Natural killer cell (primary cell): ENCODE measurements at regions not wholly inside any gene's neighbourhood (a gene's known extent, or its start where the extent isn't known, plus 50 kb on each side); places are given as distances from the start of the nearest gene placed in this dataset.

Experiments
- ATAC-seq, 3 donors: fragments of 150-1000 bp in 2 of 3; fragments of 200-7000 bp in 1 of 3; cut with Tn5 transposase; 1 replicate in 1 of 3; 2 replicates in 2 of 3; pipeline ENCODE4 v1.10.0; 2021; ENCODE audit warnings: mild to moderate bottlenecking in 2 of 3, moderate library complexity in 2 of 3
- DNase-seq, 2 donors: peaks; one replicate each; pipeline versions ENCODE4 v3.0.0 to v3.0.0-alpha.2; 2013 to 2021; ENCODE audit warnings: mixed read lengths in 1 of 2
- H3K27ac ChIP-seq: one replicate; pipeline ENCODE4 v1.5.1; 2013; ENCODE audit warnings: mild to moderate bottlenecking, low read length
- H3K27me3 ChIP-seq: one replicate; pipeline ENCODE4 v1.6.1; 2013; ENCODE audit warnings: low read length; ENCODE audit not compliant: control insufficient read depth, insufficient read depth
- H3K36me3 ChIP-seq: one replicate; pipeline ENCODE4 v1.6.1; 2013; ENCODE audit warnings: low read length; ENCODE audit not compliant: control insufficient read depth, insufficient read depth
- H3K4me1 ChIP-seq: one replicate; pipeline ENCODE4 v1.6.1; 2013; ENCODE audit warnings: low read length; ENCODE audit not compliant: control insufficient read depth, insufficient read depth
- H3K4me3 ChIP-seq: one replicate; pipeline ENCODE4 v1.5.1; 2013; ENCODE audit warnings: low read length
- H3K9me3 ChIP-seq: one replicate; pipeline ENCODE4 v1.6.1; 2013; ENCODE audit warnings: low read length; ENCODE audit not compliant: control insufficient read depth, insufficient read depth
- H3K27ac Mint-ChIP-seq, 2 donors: one replicate each; pipeline ENCODE4 v1.8.0; 2022; ENCODE audit warnings: mild to moderate bottlenecking in 2 of 2, mixed read lengths in 2 of 2, moderate library complexity in 1 of 2
- H3K27me3 Mint-ChIP-seq, 2 donors: one replicate each; pipeline ENCODE4 v1.8.0; 2022; ENCODE audit warnings: low read depth in 2 of 2, mixed read lengths in 2 of 2
- H3K36me3 Mint-ChIP-seq: one replicate; pipeline ENCODE4 v1.8.0; 2022; ENCODE audit warnings: mixed read lengths
- H3K4me1 Mint-ChIP-seq, 2 donors: one replicate each; pipeline ENCODE4 v1.8.0; 2022; ENCODE audit warnings: mixed read lengths in 2 of 2
- H3K4me3 Mint-ChIP-seq: one replicate; pipeline ENCODE4 v1.8.0; 2022; ENCODE audit warnings: mild to moderate bottlenecking, moderate library complexity, mixed read lengths
- H3K9me3 Mint-ChIP-seq, 2 donors: one replicate each; pipeline ENCODE4 v1.8.0; 2022; ENCODE audit warnings: mixed read lengths in 2 of 2
- WGBS: methylation state at CpG from one replicate; pipeline ENCODE4 v1.1.7; 2013; ENCODE audit warnings: missing lambda C conversion rate; ENCODE audit not compliant: insufficient coverage; 5-methylcytosine and 5-hydroxymethylcytosine counted together
- intact Hi-C: fragments of 100-400 bp; cut with micrococcal nuclease; formaldehyde crosslinking; loops from one replicate; pipeline ENCODE4 v1.14.2; 2022
- TF ChIP-seq, protein P1 (sequence below): fragments of 200-600 bp; IDR thresholded peaks from one replicate; pipeline ENCODE4 v1.8.0; 2022; ENCODE audit warnings: antibody characterized with exemption

DNA sequence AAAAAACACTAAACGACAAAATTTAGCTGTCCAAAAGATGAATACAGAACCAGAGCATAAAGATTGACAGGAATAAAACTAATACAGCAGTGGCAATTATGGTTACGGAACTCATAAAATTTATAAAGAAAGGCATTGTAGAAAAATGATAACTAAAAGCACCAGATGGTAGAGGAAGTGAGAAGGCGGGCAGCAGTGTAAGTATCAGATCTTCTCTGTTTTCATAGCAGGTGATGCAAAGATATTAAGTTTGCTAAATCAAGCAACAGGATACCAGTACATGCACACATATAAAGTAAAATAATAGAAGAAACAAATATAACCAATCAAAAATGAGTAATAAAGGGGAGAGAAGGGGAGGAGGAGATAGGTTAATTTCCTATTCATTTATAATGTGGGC is 103.9 kb upstream of the MEX3C start:
- Histone ChIP-seq H3K27me3 (no peaks in the 10 kb centered on the region), H3K9me3 (no peaks in the 10 kb centered on the region), H3K4me1 (no peaks in the 10 kb centered on the region), H3K27ac (no peak overlapping the region), H3K36me3 (no peaks in the 10 kb centered on the region), H3K4me3 (no peak overlapping the region)
- H3K27me3 Mint-ChIP-seq = peaks cover 5 to 9% of the 10 kb centered on the region in 2 donors
- H3K4me1 Mint-ChIP-seq = no peaks in the 10 kb centered on the region
- DNase-seq = no peak
- 85% methylated on average over 3 of the region's 3 CpGs for WGBS
- TF ChIP-seq, protein P1, sequence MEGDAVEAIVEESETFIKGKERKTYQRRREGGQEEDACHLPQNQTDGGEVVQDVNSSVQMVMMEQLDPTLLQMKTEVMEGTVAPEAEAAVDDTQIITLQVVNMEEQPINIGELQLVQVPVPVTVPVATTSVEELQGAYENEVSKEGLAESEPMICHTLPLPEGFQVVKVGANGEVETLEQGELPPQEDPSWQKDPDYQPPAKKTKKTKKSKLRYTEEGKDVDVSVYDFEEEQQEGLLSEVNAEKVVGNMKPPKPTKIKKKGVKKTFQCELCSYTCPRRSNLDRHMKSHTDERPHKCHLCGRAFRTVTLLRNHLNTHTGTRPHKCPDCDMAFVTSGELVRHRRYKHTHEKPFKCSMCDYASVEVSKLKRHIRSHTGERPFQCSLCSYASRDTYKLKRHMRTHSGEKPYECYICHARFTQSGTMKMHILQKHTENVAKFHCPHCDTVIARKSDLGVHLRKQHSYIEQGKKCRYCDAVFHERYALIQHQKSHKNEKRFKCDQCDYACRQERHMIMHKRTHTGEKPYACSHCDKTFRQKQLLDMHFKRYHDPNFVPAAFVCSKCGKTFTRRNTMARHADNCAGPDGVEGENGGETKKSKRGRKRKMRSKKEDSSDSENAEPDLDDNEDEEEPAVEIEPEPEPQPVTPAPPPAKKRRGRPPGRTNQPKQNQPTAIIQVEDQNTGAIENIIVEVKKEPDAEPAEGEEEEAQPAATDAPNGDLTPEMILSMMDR = no peak
- H3K9me3 Mint-ChIP-seq = no peaks in the 10 kb centered on the region
- intact Hi-C loops = no loop called here
- peaks cover 8% of the 10 kb centered on the region for H3K36me3 Mint-ChIP-seq
- ATAC-seq = no peak
- H3K4me3 Mint-ChIP-seq = no peak overlapping the region
- no peak overlapping the region for H3K27ac Mint-ChIP-seq

DNA sequence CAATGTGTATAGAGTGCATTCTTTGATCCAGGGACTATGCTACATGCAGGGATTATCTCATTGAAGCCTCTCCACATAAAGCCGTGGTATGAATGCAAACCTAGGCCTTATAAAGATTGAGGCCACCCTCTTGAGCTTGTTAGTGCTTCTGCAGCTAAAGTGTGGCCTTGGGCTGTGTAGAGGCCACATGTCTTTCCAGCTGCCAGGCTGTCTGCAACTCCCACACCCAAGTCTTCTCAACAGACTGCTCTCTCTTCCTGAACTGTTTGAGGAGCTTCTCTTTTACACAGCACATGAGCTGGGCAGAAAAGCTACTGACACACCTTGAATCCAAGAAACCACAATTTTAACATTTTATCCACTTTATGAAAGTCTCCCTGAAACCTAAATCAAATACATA is 119.2 kb upstream of the MEX3C start:
- H3K36me3 Mint-ChIP-seq = no peaks in the 10 kb centered on the region
- ATAC-seq (no peak), DNase-seq (no peak)
- WGBS = 86% methylated on average over 1 of the region's 1 CpG
- TF ChIP-seq, protein P1 = no peak
- Histone ChIP-seq H3K27me3 (no peaks in the 10 kb centered on the region), H3K36me3 (no peaks in the 10 kb centered on the region), H3K4me1 (no peaks in the 10 kb centered on the region), H3K4me3 (no peak overlapping the region), H3K27ac (no peak overlapping the region), H3K9me3 (no peaks in the 10 kb centered on the region)
- H3K9me3 Mint-ChIP-seq = peaks cover 0 to 2% of the 10 kb centered on the region in 2 donors
- no peak overlapping the region for H3K27ac Mint-ChIP-seq
- H3K27me3 Mint-ChIP-seq = peaks cover 0 to 7% of the 10 kb centered on the region in 2 donors
- intact Hi-C loops = no loop called here
- H3K4me1 Mint-ChIP-seq = peaks cover 0 to 5% of the 10 kb centered on the region in 2 donors
- H3K4me3 Mint-ChIP-seq = no peak overlapping the region

DNA sequence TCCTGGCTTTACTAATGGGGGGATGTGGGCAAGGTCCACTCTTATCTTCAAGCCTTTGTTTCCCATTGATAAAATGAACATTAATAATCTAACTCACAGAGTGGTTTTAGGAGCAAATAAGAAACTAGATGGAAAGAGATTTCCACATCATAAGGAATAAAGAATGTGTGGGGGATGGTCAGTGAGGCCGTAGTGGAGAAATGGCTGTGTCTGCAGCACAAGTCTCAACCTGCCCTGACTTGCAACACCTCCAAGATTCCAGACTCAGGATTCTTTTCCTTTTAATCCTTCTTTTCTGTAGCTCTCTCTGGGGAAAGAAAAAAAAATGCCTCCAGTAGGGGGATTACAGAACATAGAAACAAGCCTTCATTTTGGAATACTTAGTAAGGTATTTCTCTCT is 124.2 kb upstream of the MEX3C start:
- no peak overlapping the region for H3K4me3 ChIP-seq
- no peak for DNase-seq
- no peaks in the 10 kb centered on the region for H3K9me3 Mint-ChIP-seq
- no peaks in the 10 kb centered on the region for H3K27me3 ChIP-seq
- no peaks in the 10 kb centered on the region for H3K36me3 ChIP-seq
- ATAC-seq = no peak
- TF ChIP-seq, protein P1 = no peak
- H3K27ac Mint-ChIP-seq = no peak overlapping the region
- no peak overlapping the region for H3K4me3 Mint-ChIP-seq
- no peak overlapping the region for H3K27ac ChIP-seq
- H3K9me3 ChIP-seq = no peaks in the 10 kb centered on the region
- no peaks in the 10 kb centered on the region for H3K36me3 Mint-ChIP-seq
- H3K4me1 Mint-ChIP-seq = no peaks in the 10 kb centered on the region
- peaks cover 5 to 11% of the 10 kb centered on the region in 2 donors for H3K27me3 Mint-ChIP-seq
- intact Hi-C loops = no loop called here
- WGBS = no CpG with 5 or more reads among the region's 1 CpG
- no peaks in the 10 kb centered on the region for H3K4me1 ChIP-seq

DNA sequence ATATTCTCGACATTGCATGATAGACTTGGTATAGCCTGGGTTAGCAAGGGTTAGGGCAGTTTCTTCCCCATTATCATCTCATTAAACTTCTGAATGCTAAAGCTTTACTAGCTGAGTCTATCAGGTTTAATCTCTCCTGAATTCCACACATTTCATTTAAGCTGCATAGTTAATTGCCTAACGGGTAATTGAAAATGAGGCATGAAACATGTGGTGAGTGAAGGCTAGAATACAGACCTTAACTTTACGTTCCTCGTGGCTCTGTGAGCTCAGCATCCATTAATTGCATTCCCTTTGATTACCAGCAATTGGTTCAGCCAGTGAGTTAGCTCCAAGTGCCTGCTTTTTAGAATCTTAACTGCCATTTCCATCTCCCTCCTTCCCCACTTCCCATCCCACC is 126.5 kb upstream of the MEX3C start:
- TF ChIP-seq, protein P1 = no peak
- peaks cover 4 to 5% of the 10 kb centered on the region in 2 donors for H3K27me3 Mint-ChIP-seq
- ATAC-seq = no peak
- H3K4me3 Mint-ChIP-seq = no peak overlapping the region
- no peaks in the 10 kb centered on the region for H3K36me3 ChIP-seq
- H3K4me1 ChIP-seq = no peaks in the 10 kb centered on the region
- no peak overlapping the region for H3K4me3 ChIP-seq
- H3K27ac Mint-ChIP-seq = no peak overlapping the region
- intact Hi-C loops = no loop called here
- 73% methylated on average over 3 of the region's 4 CpGs for WGBS
- no peaks in the 10 kb centered on the region for H3K36me3 Mint-ChIP-seq
- no peak for DNase-seq
- H3K4me1 Mint-ChIP-seq = no peaks in the 10 kb centered on the region
- H3K9me3 Mint-ChIP-seq = no peaks in the 10 kb centered on the region
- H3K27ac ChIP-seq = no peak overlapping the region
- no peaks in the 10 kb centered on the region for H3K9me3 ChIP-seq
- no peaks in the 10 kb centered on the region for H3K27me3 ChIP-seq
